HL-60 (cell line): ENCODE measurements at regions not wholly inside any gene's neighbourhood (a gene's known extent, or its start where the extent isn't known, plus 50 kb on each side); places are given as distances from the start of the nearest gene placed in this dataset.
"Not testable (repeated sequence)": the region's sequence is repeated elsewhere in the genome, so short reads cannot be mapped to it uniquely, and the experiment has no call there.

Source experiments
- DNase-seq, 2 experiments: peaks; one replicate each; pipeline ENCODE4 v3.0.0-alpha.2; 2010 to 2020; ENCODE audit warnings: low read depth in 1 of 2, low spot score in 1 of 2
- H3K27ac ChIP-seq: fragments of 250-450 bp; sonication (Bioruptor Pico); replicated peaks from 2 replicates; pipeline ENCODE4 v1.5.1; 2020; ENCODE audit warnings: mild to moderate bottlenecking, moderate library complexity
- H3K27me3 ChIP-seq: fragments of 250-450 bp; sonication (Bioruptor Pico); 2 replicates; pipeline ENCODE4 v1.5.1; 2021; ENCODE audit warnings: mild to moderate bottlenecking, moderate library complexity; ENCODE audit not compliant: insufficient read depth, poor library complexity, severe bottlenecking
- H3K4me3 ChIP-seq: replicated peaks from 2 replicates; pipeline ENCODE4 v1.5.1; 2011; ENCODE audit warnings: mild to moderate bottlenecking, control low read depth, low read length; ENCODE audit not compliant: insufficient read depth
- GABPA ChIP-seq: IDR thresholded peaks from 2 replicates; pipeline ENCODE4 v1.6.1; 2012; ENCODE audit warnings: low read depth
- POLR2AphosphoS5 ChIP-seq: IDR thresholded peaks from 2 replicates; pipeline ENCODE4 v1.6.1; 2012; ENCODE audit warnings: low read depth
- SPI1 ChIP-seq: IDR thresholded peaks from 2 replicates; pipeline ENCODE4 v1.6.1; 2012; ENCODE audit warnings: low read depth, mild to moderate bottlenecking, borderline replicate concordance
- TF ChIP-seq, protein P1 (sequence below): IDR thresholded peaks from 2 replicates; pipeline ENCODE4 v1.6.1; 2012; ENCODE audit warnings: low read depth; ENCODE audit not compliant: insufficient replicate concordance
- TF ChIP-seq, protein P2 (sequence below): IDR thresholded peaks from one replicate; pipeline ENCODE4 v1.5.1; 2011; ENCODE audit warnings: low read length, control low read depth, inconsistent platforms; ENCODE audit not compliant: insufficient read depth

DNA sequence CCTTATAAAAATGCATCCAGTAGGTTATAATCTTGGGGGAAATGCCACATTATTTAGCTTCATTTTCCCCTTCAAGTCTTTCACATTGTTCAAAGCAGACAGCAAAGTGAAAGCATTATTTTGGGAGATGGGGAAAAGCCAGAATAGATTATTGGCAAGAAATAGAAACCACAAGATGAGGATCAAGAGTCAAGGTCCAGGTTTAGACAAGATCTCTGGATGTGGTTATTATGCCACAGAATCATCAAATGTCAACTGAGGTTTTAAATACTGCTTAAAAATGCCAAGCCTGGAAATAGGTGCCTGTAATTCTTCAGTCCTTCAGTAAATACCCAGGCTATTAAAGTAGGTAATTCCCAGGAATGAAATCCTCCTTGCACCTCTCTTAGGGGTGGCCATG is 65.1 kb upstream of the ALOX12 start:
- Histone ChIP-seq H3K27me3 (no peaks in the 10 kb centered on the region), H3K4me3 (no peak overlapping the region), H3K27ac (no peak overlapping the region)
- DNase-seq: no peak
- TF ChIP-seq SPI1 (no peak), GABPA (no peak), POLR2AphosphoS5 (no peak)
- TF ChIP-seq, protein P1, sequence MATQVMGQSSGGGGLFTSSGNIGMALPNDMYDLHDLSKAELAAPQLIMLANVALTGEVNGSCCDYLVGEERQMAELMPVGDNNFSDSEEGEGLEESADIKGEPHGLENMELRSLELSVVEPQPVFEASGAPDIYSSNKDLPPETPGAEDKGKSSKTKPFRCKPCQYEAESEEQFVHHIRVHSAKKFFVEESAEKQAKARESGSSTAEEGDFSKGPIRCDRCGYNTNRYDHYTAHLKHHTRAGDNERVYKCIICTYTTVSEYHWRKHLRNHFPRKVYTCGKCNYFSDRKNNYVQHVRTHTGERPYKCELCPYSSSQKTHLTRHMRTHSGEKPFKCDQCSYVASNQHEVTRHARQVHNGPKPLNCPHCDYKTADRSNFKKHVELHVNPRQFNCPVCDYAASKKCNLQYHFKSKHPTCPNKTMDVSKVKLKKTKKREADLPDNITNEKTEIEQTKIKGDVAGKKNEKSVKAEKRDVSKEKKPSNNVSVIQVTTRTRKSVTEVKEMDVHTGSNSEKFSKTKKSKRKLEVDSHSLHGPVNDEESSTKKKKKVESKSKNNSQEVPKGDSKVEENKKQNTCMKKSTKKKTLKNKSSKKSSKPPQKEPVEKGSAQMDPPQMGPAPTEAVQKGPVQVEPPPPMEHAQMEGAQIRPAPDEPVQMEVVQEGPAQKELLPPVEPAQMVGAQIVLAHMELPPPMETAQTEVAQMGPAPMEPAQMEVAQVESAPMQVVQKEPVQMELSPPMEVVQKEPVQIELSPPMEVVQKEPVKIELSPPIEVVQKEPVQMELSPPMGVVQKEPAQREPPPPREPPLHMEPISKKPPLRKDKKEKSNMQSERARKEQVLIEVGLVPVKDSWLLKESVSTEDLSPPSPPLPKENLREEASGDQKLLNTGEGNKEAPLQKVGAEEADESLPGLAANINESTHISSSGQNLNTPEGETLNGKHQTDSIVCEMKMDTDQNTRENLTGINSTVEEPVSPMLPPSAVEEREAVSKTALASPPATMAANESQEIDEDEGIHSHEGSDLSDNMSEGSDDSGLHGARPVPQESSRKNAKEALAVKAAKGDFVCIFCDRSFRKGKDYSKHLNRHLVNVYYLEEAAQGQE: no peak
- TF ChIP-seq, protein P2, sequence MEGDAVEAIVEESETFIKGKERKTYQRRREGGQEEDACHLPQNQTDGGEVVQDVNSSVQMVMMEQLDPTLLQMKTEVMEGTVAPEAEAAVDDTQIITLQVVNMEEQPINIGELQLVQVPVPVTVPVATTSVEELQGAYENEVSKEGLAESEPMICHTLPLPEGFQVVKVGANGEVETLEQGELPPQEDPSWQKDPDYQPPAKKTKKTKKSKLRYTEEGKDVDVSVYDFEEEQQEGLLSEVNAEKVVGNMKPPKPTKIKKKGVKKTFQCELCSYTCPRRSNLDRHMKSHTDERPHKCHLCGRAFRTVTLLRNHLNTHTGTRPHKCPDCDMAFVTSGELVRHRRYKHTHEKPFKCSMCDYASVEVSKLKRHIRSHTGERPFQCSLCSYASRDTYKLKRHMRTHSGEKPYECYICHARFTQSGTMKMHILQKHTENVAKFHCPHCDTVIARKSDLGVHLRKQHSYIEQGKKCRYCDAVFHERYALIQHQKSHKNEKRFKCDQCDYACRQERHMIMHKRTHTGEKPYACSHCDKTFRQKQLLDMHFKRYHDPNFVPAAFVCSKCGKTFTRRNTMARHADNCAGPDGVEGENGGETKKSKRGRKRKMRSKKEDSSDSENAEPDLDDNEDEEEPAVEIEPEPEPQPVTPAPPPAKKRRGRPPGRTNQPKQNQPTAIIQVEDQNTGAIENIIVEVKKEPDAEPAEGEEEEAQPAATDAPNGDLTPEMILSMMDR: no peak

DNA sequence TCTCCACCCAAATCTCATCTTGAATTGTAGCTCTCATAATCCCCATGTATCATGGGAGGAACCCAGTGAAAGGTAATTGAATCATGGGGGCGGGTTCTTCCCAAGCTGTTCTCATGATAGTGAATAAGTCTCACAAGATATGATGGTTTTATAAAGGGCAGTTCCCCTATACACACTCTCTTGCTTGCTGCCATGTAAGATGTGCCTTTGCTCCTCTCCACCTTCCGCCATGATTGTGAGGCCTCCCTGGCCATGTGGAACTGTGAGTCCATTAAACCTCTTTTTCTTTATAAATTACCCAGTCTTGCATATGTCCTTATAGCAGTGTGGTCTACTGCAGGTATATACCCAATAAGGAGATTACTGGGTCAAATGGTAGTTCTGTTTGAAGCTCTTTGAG is 61.3 kb upstream of the ALOX12 start:
- H3K4me3 ChIP-seq, H3K27ac ChIP-seq, H3K27me3 ChIP-seq, DNase-seq: not testable (repeated sequence)

DNA sequence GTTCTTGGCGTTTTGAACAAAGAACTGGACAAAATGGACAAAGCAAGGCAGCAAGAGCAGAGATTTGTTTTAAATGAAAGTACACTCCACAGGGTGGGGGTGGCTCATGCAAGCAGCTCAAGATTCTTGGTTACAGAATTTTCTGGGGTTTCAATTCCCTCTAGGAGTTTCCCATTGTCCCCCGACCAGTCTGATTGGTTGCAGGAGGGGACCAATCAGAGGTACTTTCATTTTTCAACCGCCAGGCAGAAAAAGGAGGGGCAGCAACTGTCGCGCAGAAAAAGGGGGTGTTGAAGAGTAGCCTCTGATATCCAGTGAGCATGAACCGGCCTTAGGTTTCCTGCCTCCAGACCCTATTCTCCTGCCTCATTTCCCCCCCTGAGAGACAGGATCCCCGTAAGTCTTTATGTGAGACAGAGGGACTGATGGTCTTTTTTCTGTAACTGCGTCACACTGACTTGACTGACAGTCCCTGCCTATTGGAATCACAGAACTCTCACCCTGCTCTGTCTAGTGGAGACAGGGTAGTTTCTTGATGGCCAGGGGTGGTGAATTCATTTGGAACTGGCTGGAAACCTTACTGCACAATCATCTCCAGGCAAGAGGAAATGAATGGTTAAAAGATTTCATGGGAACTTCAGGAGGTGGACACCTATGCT is 59.4 kb upstream of the ALOX12 start:
- no peak for DNase-seq
- Histone ChIP-seq H3K27me3 (no peaks in the 10 kb centered on the region), H3K4me3 (no peak overlapping the region), H3K27ac (no peak overlapping the region)
- TF ChIP-seq GABPA (no peak), SPI1 (no peak), POLR2AphosphoS5 (no peak)
- TF ChIP-seq, protein P1: no peak
- TF ChIP-seq, protein P2: no peak

DNA sequence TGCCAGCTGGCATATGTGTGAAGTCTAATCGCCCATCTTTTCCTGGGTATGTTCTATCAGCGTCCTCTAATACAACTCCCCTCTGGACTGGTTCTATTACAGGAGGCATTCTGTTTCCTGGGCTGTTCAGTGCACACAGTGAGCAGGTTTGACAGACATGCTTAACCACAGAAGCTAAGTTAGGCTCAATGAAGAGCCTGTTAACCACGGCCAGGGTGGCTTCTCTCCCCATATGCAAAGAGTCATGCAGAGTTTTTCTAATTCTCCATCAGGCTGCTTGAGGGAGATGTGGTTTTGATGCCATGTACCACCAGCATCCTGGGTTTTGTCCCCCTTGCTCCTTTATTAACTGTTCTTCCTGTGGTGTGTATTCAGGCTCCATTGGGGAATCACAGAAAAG is 57.2 kb upstream of the ALOX12 start:
- no peak for DNase-seq
- H3K27ac ChIP-seq: no peak overlapping the region

More for the DNA sequence above, 57.2 kb upstream of the ALOX12 start:
- H3K4me3 ChIP-seq: no peak overlapping the region
- TF ChIP-seq POLR2AphosphoS5: no peak
- no peak for TF ChIP-seq GABPA
- TF ChIP-seq, protein P2: no peak
- TF ChIP-seq, protein P1: no peak
- no peak for TF ChIP-seq SPI1
- H3K27me3 ChIP-seq: no peaks in the 10 kb centered on the region
